ENCODE measurements at regions not wholly inside any gene's neighbourhood (a gene's known extent, or its start where the extent isn't known, plus 50 kb on each side); places are given as distances from the start of the nearest gene placed in this dataset.
"Not testable (repeated sequence)": the region's sequence is repeated elsewhere in the genome, so short reads cannot be mapped to it uniquely, and the experiment has no call there.

- TF ChIP-seq POLR2AphosphoS5, CTCF, POLR2A (IDR thresholded peaks at IDR 0.05): not testable (repeated sequence)
These were observed 548.0 kb downstream of the FAM72C start for GRCh38 chr1:143423832-143424231.
